Neural progenitor cell (in vitro differentiated cells): ENCODE measurements at regions not wholly inside any gene's neighbourhood (a gene's known extent, or its start where the extent isn't known, plus 50 kb on each side); places are given as distances from the start of the nearest gene placed in this dataset.

ENCODE experiments used
- DNase-seq: peaks from one replicate; pipeline ENCODE4 v3.0.0-alpha.2; 2016; ENCODE audit warnings: low spot score
- H2AFZ ChIP-seq: fragments of 200-600 bp; sonication (generic); replicated peaks from 2 replicates; pipeline ENCODE4 v1.6.1; 2016; ENCODE audit warnings: antibody characterized with exemption
- H3F3A ChIP-seq: fragments of 200-600 bp; sonication (generic); 2 replicates; pipeline ENCODE4 v1.6.1; 2016; ENCODE audit warnings: antibody characterized with exemption, low read depth
- H3K27ac ChIP-seq: fragments of 200-600 bp; sonication (generic); 2 replicates; pipeline ENCODE4 v1.5.1; 2016; ENCODE audit warnings: mild to moderate bottlenecking
- H3K27me3 ChIP-seq: fragments of 200-600 bp; sonication (generic); 2 replicates; pipeline ENCODE4 v1.6.1; 2016; ENCODE audit warnings: mild to moderate bottlenecking, moderate library complexity
- H3K36me3 ChIP-seq: fragments of 200-600 bp; sonication (generic); 2 replicates; pipeline ENCODE4 v1.5.1; 2016
- H3K4me1 ChIP-seq: fragments of 200-600 bp; sonication (generic); 2 replicates; pipeline ENCODE4 v1.6.1; 2016; ENCODE audit warnings: mixed run types
- H3K4me2 ChIP-seq: fragments of 200-600 bp; sonication (generic); 2 replicates; pipeline ENCODE4 v1.6.1; 2016
- H3K4me3 ChIP-seq: fragments of 200-600 bp; sonication (generic); 2 replicates; pipeline ENCODE4 v1.5.1; 2016
- H3K79me2 ChIP-seq: fragments of 200-600 bp; sonication (generic); 2 replicates; pipeline ENCODE4 v1.6.1; 2016; ENCODE audit warnings: low read depth
- H3K9ac ChIP-seq: fragments of 200-600 bp; sonication (generic); 2 replicates; pipeline ENCODE4 v1.6.1; 2016
- H3K9me3 ChIP-seq: fragments of 200-600 bp; sonication (generic); 2 replicates; pipeline ENCODE4 v1.5.1; 2016; ENCODE audit warnings: low read depth
- H4K20me1 ChIP-seq: fragments of 200-600 bp; sonication (generic); 2 replicates; pipeline ENCODE4 v1.6.1; 2016; ENCODE audit warnings: low read depth
- H3K27ac Mint-ChIP-seq: 3 replicates; pipeline ENCODE4 v1.8.0; 2021; ENCODE audit warnings: mixed read lengths
- H3K27me3 Mint-ChIP-seq: 2 replicates; pipeline ENCODE4 v1.8.0; 2022; ENCODE audit warnings: low read depth, mild to moderate bottlenecking, inconsistent platforms, moderate library complexity, mixed read lengths; ENCODE audit not compliant: insufficient read depth
- H3K36me3 Mint-ChIP-seq: 3 replicates; pipeline ENCODE4 v1.8.0; 2021; ENCODE audit warnings: mixed read lengths
- H3K4me1 Mint-ChIP-seq: 3 replicates; pipeline ENCODE4 v1.8.0; 2021; ENCODE audit warnings: mixed read lengths
- H3K4me3 Mint-ChIP-seq: 3 replicates; pipeline ENCODE4 v1.8.0; 2021; ENCODE audit warnings: mild to moderate bottlenecking, moderate library complexity, mixed read lengths
- H3K9me3 Mint-ChIP-seq: 3 replicates; pipeline ENCODE4 v1.8.0; 2020; ENCODE audit warnings: mixed read lengths
- EZH2 ChIP-seq: fragments of 200-600 bp; sonication (generic); IDR thresholded peaks from 2 replicates; pipeline ENCODE4 v1.6.1; 2017; ENCODE audit warnings: antibody characterized with exemption, mild to moderate bottlenecking, moderate library complexity
- EZH2phosphoT487 ChIP-seq: fragments of 200-600 bp; sonication (generic); IDR thresholded peaks from 2 replicates; pipeline ENCODE4 v1.6.1; 2017; ENCODE audit warnings: antibody characterized with exemption
- TF ChIP-seq, protein P1 (sequence below): fragments of 200-600 bp; sonication (generic); IDR thresholded peaks from 2 replicates; pipeline ENCODE4 v1.5.1; 2017; ENCODE audit warnings: antibody characterized with exemption, mild to moderate bottlenecking

DNA sequence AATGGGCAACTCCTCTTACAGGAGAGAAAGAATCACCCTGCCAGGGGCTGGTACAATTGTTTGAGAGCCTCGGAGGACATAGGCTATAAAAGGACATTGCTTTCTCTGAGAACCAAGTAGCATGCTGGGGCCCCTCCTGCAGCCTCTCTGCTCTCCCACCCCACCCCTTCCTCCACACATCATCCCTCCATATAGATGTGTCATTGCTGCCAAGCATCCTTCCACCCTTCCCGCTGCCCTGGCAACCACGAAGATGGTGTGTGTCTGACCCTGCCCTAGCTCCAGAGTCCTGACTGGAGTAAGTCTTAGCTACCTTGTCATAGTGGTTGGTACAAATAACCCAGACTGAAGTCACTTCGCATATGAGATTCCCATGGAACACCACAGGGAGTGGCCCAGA lies 129.7 kb downstream of the SNX5 start:
- Histone ChIP-seq H3K4me2 (no peak overlapping the region), H2AFZ (no peak overlapping the region), H3K36me3 (no peaks in the 10 kb centered on the region), H3K27me3 (no peaks in the 10 kb centered on the region), H3K27ac (no peak overlapping the region), H4K20me1 (no peaks in the 10 kb centered on the region), H3K79me2 (no peaks in the 10 kb centered on the region), H3K4me3 (no peak overlapping the region), H3K9me3 (no peaks in the 10 kb centered on the region), H3K9ac (no peak overlapping the region), H3K4me1 (peaks cover 19% of the 10 kb centered on the region), H3F3A (peaks cover 4% of the 10 kb centered on the region)
- no peak for DNase-seq
- TF ChIP-seq EZH2, result no peak
- TF ChIP-seq EZH2phosphoT487, result no peak
- TF ChIP-seq, protein P1, sequence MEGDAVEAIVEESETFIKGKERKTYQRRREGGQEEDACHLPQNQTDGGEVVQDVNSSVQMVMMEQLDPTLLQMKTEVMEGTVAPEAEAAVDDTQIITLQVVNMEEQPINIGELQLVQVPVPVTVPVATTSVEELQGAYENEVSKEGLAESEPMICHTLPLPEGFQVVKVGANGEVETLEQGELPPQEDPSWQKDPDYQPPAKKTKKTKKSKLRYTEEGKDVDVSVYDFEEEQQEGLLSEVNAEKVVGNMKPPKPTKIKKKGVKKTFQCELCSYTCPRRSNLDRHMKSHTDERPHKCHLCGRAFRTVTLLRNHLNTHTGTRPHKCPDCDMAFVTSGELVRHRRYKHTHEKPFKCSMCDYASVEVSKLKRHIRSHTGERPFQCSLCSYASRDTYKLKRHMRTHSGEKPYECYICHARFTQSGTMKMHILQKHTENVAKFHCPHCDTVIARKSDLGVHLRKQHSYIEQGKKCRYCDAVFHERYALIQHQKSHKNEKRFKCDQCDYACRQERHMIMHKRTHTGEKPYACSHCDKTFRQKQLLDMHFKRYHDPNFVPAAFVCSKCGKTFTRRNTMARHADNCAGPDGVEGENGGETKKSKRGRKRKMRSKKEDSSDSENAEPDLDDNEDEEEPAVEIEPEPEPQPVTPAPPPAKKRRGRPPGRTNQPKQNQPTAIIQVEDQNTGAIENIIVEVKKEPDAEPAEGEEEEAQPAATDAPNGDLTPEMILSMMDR, result no peak
- Mint-ChIP-seq H3K36me3 (no peaks in the 10 kb centered on the region), H3K4me1 (peaks cover 20% of the 10 kb centered on the region), H3K27me3 (peaks cover 12% of the 10 kb centered on the region), H3K27ac (no peak overlapping the region), H3K9me3 (no peaks in the 10 kb centered on the region), H3K4me3 (no peak overlapping the region)

DNA sequence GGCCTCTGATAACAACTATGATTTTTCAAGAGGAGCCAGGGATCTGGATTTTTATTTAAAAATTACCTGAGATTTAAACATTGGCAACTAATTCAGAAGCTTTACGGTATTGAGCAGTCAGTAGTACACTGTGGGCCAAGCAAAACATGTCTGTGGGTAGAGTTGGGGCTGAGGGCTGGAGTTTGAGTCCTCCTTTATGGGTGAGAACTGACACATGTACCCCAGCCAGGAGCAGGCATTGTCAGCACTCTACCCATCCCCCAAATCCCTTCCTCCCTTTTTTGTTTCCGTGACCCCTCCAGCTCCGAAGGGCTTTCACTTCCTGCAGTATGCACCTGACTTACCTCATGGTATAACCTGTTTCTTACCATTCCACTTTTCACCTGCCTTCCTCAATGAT lies 131.4 kb downstream of the SNX5 start:
- H2AFZ ChIP-seq, result no peak overlapping the region
- no peak overlapping the region for H3K4me3 ChIP-seq

DNA sequence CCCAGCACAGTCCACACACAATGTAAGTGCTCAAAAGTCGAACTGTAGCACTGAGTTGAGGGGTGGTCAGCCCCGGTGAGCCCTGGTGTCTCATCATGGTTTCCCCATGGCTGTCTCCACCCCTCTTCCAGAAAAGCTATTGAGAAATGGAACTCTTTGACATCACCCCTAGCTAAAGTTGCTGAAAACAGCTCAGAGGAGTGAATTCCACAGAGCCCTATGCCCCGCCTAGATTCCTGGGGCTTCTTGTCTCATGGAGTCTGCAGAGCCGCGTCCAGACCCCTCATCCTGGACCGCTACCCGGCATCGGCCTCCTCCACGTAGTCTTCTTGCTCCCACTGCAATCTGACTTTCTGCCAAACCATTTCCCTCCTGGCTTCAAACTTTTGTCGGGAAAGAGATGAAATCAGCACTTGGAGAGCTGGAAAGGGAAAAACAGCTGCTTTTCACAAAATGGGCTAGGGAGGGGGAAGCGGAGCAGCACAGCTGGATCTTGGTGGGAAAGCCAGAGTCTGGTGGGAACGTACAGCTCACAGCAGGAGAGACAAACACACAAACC lies 132.2 kb downstream of the SNX5 start:
- Histone ChIP-seq H3K79me2 (no peaks in the 10 kb centered on the region), H3K27ac (no peak overlapping the region), H2AFZ (peak overlapping the region; percentile 81), H3K9me3 (no peaks in the 10 kb centered on the region), H3K4me1 (peaks cover 19% of the 10 kb centered on the region), H3K4me2 (peak overlapping the region; percentile 31), H3F3A (peaks cover 4% of the 10 kb centered on the region), H3K9ac (no peak overlapping the region), H4K20me1 (no peaks in the 10 kb centered on the region), H3K36me3 (no peaks in the 10 kb centered on the region), H3K27me3 (no peaks in the 10 kb centered on the region), H3K4me3 (no peak overlapping the region)
- Mint-ChIP-seq H3K27me3 (peaks cover 14% of the 10 kb centered on the region), H3K9me3 (no peaks in the 10 kb centered on the region), H3K4me1 (peaks cover 20% of the 10 kb centered on the region), H3K27ac (peak overlapping the region; percentile 86), H3K36me3 (no peaks in the 10 kb centered on the region), H3K4me3 (no peak overlapping the region)
- DNase-seq, result peak; percentile 28
- TF ChIP-seq EZH2phosphoT487 (no peak), EZH2 (no peak)
- TF ChIP-seq, protein P1, result no peak

More for the DNA sequence above, 131.4 kb downstream of the SNX5 start:
- Mint-ChIP-seq H3K36me3 (no peaks in the 10 kb centered on the region), H3K27ac (peak overlapping the region; percentile 86), H3K4me3 (no peak overlapping the region), H3K9me3 (no peaks in the 10 kb centered on the region), H3K4me1 (peaks cover 20% of the 10 kb centered on the region), H3K27me3 (peaks cover 14% of the 10 kb centered on the region)
- no peaks in the 10 kb centered on the region for H3K27me3 ChIP-seq
- peak overlapping the region; percentile 31 for H3K4me2 ChIP-seq
- no peak for DNase-seq
- peaks cover 19% of the 10 kb centered on the region for H3K4me1 ChIP-seq
- no peaks in the 10 kb centered on the region for H3K9me3 ChIP-seq
- H4K20me1 ChIP-seq, result no peaks in the 10 kb centered on the region
- peaks cover 4% of the 10 kb centered on the region for H3F3A ChIP-seq
- H3K27ac ChIP-seq, result no peak overlapping the region
- TF ChIP-seq, protein P1, result no peak
- TF ChIP-seq EZH2 (no peak), EZH2phosphoT487 (no peak)
- H3K9ac ChIP-seq, result no peak overlapping the region
- H3K36me3 ChIP-seq, result no peaks in the 10 kb centered on the region
- H3K79me2 ChIP-seq, result no peaks in the 10 kb centered on the region
